Neural cell (in vitro differentiated cells): ENCODE measurements at regions not wholly inside any gene's neighbourhood (a gene's known extent, or its start where the extent isn't known, plus 50 kb on each side); places are given as distances from the start of the nearest gene placed in this dataset.

Source experiments
- EP300 ChIP-seq: fragments of 450-650 bp; conservative IDR thresholded peaks from 2 replicates; pipeline ENCODE4 v1.6.1; 2014; ENCODE audit warnings: antibody characterized with exemption, mild to moderate bottlenecking, moderate library complexity; ENCODE audit not compliant: poor library complexity, severe bottlenecking
- EZH2 ChIP-seq: fragments of 200-600, 300-800 bp; shearing (Covaris generic), sonication (generic); IDR thresholded peaks from 2 replicates; pipeline ENCODE4 v1.6.1; 2014; ENCODE audit warnings: antibody characterized with exemption, low read length, borderline replicate concordance, mild to moderate bottlenecking; ENCODE audit not compliant: insufficient read depth, poor library complexity, severe bottlenecking
- MXI1 ChIP-seq: fragments of 450-650 bp; conservative IDR thresholded peaks from 2 replicates; pipeline ENCODE4 v1.6.1; 2014; ENCODE audit warnings: antibody characterized with exemption, mild to moderate bottlenecking; ENCODE audit not compliant: poor library complexity, severe bottlenecking
- TAF1 ChIP-seq: IDR thresholded peaks from 2 replicates; pipeline ENCODE4 v1.6.1; 2012; ENCODE audit warnings: low read depth
- TF ChIP-seq, protein P1 (sequence below): fragments of 450-650 bp; IDR thresholded peaks from 2 replicates; pipeline ENCODE4 v1.5.1; 2014; ENCODE audit warnings: antibody characterized with exemption, mild to moderate bottlenecking, moderate library complexity; ENCODE audit not compliant: poor library complexity, severe bottlenecking

GRCh38 chr4:8782135-8782534 is 89.5 kb downstream of the HMX1 start:
- no peak for TF ChIP-seq MXI1
- no peak for TF ChIP-seq TAF1
- TF ChIP-seq, protein P1, sequence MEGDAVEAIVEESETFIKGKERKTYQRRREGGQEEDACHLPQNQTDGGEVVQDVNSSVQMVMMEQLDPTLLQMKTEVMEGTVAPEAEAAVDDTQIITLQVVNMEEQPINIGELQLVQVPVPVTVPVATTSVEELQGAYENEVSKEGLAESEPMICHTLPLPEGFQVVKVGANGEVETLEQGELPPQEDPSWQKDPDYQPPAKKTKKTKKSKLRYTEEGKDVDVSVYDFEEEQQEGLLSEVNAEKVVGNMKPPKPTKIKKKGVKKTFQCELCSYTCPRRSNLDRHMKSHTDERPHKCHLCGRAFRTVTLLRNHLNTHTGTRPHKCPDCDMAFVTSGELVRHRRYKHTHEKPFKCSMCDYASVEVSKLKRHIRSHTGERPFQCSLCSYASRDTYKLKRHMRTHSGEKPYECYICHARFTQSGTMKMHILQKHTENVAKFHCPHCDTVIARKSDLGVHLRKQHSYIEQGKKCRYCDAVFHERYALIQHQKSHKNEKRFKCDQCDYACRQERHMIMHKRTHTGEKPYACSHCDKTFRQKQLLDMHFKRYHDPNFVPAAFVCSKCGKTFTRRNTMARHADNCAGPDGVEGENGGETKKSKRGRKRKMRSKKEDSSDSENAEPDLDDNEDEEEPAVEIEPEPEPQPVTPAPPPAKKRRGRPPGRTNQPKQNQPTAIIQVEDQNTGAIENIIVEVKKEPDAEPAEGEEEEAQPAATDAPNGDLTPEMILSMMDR = no peak
- no peak for TF ChIP-seq EZH2
- TF ChIP-seq EP300 = no peak
